ENCODE measurements at regions not wholly inside any gene's neighbourhood (a gene's known extent, or its start where the extent isn't known, plus 50 kb on each side); places are given as distances from the start of the nearest gene placed in this dataset.

DNA sequence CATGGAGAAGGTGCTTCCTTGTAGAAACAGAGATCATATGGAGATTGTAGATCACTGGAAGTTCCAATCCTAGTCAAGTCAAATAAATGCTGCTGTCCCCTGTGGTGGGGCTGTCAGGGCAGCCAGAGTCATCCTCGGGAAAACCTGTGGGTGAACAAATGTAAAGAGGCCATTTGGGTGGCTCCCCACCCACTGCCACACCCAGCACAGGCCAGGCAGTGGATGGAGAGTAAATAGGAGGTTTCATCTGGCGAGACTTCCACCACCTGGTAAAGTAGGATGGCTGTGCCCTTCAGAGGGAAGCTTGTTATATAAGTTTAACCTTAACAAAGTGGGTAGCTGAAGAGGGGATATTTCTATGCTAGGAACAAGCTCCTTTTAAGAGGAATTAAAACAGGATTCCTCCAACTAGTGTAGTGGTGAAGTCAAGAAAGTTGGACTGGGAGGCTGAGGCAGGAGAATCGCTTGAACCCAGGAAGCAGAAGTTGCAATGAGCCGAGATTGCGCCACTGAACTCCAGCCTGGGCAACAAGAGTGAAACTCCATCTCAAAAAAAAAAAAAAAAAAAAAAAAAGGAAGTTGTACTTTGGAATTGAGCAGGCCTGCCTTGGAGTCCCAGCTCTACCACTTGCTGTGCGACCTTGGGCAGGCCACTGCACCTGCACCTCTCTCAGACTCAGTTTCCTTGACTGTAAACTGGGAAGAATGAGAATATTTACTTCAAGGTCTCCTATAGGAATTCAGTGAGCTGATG lies 273.7 kb downstream of the PTTG2 start:
- no peak for DNase-seq (ENCODE audit: low spot score)
- intact Hi-C loops (cut with micrococcal nuclease; ENCODE audit: unreplicated experiment) = no loop called here
- ChIA-PET POLR2A (ENCODE audit: low non-redundant PET) (no interaction called here), CTCF (no interaction called here)
- H3K4me1 ChIP-seq (ENCODE audit: insufficient read depth, low read length, poor library complexity, severe bottlenecking) = no peaks in the 10 kb centered on the region
- H3K27me3 ChIP-seq (replicated peaks; ENCODE audit: insufficient read depth, low read depth, low read length, poor library complexity) = no peaks in the 10 kb centered on the region
- TF ChIP-seq, protein P1, sequence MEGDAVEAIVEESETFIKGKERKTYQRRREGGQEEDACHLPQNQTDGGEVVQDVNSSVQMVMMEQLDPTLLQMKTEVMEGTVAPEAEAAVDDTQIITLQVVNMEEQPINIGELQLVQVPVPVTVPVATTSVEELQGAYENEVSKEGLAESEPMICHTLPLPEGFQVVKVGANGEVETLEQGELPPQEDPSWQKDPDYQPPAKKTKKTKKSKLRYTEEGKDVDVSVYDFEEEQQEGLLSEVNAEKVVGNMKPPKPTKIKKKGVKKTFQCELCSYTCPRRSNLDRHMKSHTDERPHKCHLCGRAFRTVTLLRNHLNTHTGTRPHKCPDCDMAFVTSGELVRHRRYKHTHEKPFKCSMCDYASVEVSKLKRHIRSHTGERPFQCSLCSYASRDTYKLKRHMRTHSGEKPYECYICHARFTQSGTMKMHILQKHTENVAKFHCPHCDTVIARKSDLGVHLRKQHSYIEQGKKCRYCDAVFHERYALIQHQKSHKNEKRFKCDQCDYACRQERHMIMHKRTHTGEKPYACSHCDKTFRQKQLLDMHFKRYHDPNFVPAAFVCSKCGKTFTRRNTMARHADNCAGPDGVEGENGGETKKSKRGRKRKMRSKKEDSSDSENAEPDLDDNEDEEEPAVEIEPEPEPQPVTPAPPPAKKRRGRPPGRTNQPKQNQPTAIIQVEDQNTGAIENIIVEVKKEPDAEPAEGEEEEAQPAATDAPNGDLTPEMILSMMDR (conservative IDR thresholded peaks at IDR 0.05; ENCODE audit: low read depth, low read length) = no peak
- TF ChIP-seq EZH2 (IDR thresholded peaks at IDR 0.05; ENCODE audit: borderline replicate concordance, low read depth, low read length, poor library complexity, severe bottlenecking) = no peak
- H3K4me3 ChIP-seq (ENCODE audit: low read depth, low read length, poor library complexity, severe bottlenecking) = no peak overlapping the region
- BruUV-seq (replicated peaks) = no TSS peak
- H3K36me3 ChIP-seq (ENCODE audit: insufficient read depth, low read length, poor library complexity, severe bottlenecking) = no peaks in the 10 kb centered on the region
- no peak overlapping the region for H3K27ac ChIP-seq (ENCODE audit: low read depth, low read length, poor library complexity, severe bottlenecking)
- no peaks in the 10 kb centered on the region for H3K9me3 ChIP-seq (ENCODE audit: low read depth, low read length, poor library complexity, severe bottlenecking)

DNA sequence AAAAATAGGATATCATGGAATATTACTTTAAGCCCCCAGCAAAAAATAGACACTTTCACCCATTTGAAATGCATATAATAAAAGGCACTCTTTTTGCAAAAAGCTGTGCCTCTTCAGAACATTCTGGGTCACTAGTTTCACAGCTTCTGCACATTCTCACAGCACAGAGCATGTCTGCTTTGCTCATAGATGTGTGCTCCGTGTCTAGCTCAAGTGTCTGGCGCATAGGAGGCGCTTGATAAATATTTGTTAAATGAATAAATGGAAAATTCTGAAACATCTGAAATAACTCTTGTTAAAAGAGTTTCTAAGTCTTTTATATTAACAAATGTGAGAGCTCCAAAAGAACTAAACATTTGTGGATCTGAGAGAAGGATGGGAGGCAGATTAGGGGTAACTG lies 275.2 kb downstream of the PTTG2 start:
- Histone ChIP-seq H3K4me1 (ENCODE audit: insufficient read depth, low read length, poor library complexity, severe bottlenecking) (no peaks in the 10 kb centered on the region), H3K27me3 (replicated peaks; ENCODE audit: insufficient read depth, low read depth, low read length, poor library complexity) (no peaks in the 10 kb centered on the region), H3K4me3 (ENCODE audit: low read depth, low read length, poor library complexity, severe bottlenecking) (no peak overlapping the region), H3K36me3 (ENCODE audit: insufficient read depth, low read length, poor library complexity, severe bottlenecking) (no peaks in the 10 kb centered on the region), H3K27ac (ENCODE audit: low read depth, low read length, poor library complexity, severe bottlenecking) (no peak overlapping the region), H3K9me3 (ENCODE audit: low read depth, low read length, poor library complexity, severe bottlenecking) (no peaks in the 10 kb centered on the region)
- POLR2A ChIA-PET (ENCODE audit: low non-redundant PET) = no interaction called here
- TF ChIP-seq EZH2 (IDR thresholded peaks at IDR 0.05; ENCODE audit: borderline replicate concordance, low read depth, low read length, poor library complexity, severe bottlenecking) = no peak
- TF ChIP-seq, protein P1 (conservative IDR thresholded peaks at IDR 0.05; ENCODE audit: low read depth, low read length) = no peak
- no TSS peak for BruUV-seq (replicated peaks)
- CTCF ChIA-PET = no interaction called here
- intact Hi-C loops (cut with micrococcal nuclease; ENCODE audit: unreplicated experiment) = no loop called here
- DNase-seq (ENCODE audit: low spot score) = no peak

DNA sequence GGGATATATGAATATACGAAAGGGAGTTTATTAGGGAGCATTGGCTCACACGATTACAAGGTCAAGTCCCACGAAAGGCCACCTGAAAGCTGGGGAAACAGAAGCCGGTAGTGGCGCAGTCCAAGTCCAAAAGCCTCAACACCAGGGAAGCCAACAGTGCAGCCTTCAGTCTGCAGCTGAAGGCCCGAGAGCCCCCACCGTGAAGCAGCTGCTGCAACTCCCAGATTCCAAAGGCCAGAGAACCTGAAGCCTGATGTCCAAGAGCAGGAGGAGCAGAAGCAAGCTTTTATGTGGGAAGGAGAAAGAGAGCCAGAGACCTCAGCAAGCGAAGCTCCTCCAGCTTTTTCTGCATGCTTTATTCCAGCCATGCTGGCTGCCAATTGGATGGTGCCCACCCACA lies 275.8 kb downstream of the PTTG2 start:
- no peak for TF ChIP-seq EZH2 (IDR thresholded peaks at IDR 0.05; ENCODE audit: borderline replicate concordance, low read depth, low read length, poor library complexity, severe bottlenecking)
- TF ChIP-seq, protein P1 (conservative IDR thresholded peaks at IDR 0.05; ENCODE audit: low read depth, low read length) = no peak
- BruUV-seq (replicated peaks) = no TSS peak
- CTCF ChIA-PET = no interaction called here
- Histone ChIP-seq H3K27ac (ENCODE audit: low read depth, low read length, poor library complexity, severe bottlenecking) (no peak overlapping the region), H3K27me3 (replicated peaks; ENCODE audit: insufficient read depth, low read depth, low read length, poor library complexity) (no peaks in the 10 kb centered on the region), H3K9me3 (ENCODE audit: low read depth, low read length, poor library complexity, severe bottlenecking) (no peaks in the 10 kb centered on the region), H3K36me3 (ENCODE audit: insufficient read depth, low read length, poor library complexity, severe bottlenecking) (no peaks in the 10 kb centered on the region), H3K4me3 (ENCODE audit: low read depth, low read length, poor library complexity, severe bottlenecking) (no peak overlapping the region), H3K4me1 (ENCODE audit: insufficient read depth, low read length, poor library complexity, severe bottlenecking) (no peaks in the 10 kb centered on the region)
- no peak for DNase-seq (ENCODE audit: low spot score)
- POLR2A ChIA-PET (ENCODE audit: low non-redundant PET) = no interaction called here
- intact Hi-C loops (cut with micrococcal nuclease; ENCODE audit: unreplicated experiment) = no loop called here

All from A673 (cell line).